GM18867 (cell line): ENCODE measurements at regions not wholly inside any gene's neighbourhood (a gene's known extent, or its start where the extent isn't known, plus 50 kb on each side); places are given as distances from the start of the nearest gene placed in this dataset.
"Not testable (repeated sequence)": the region's sequence is repeated elsewhere in the genome, so short reads cannot be mapped to it uniquely, and the experiment has no call there.

Experiments
- ATAC-seq: cut with Tn5 transposase; IDR thresholded peaks from one replicate; pipeline ENCODE4 v1.9.1; 2021; ENCODE audit warnings: mild to moderate bottlenecking, moderate library complexity; ENCODE audit not compliant: unreplicated experiment

GRCh38 chr16:35170061-35170460, 1710.6 kb downstream of the TP53TG3F start:
- ATAC-seq, result not testable (repeated sequence)

GRCh38 chr16:35170610-35171009, 1711.2 kb downstream of the TP53TG3F start:
- no peak for ATAC-seq

GRCh38 chr16:35171106-35171505, 1711.7 kb downstream of the TP53TG3F start:
- no peak for ATAC-seq

DNA sequence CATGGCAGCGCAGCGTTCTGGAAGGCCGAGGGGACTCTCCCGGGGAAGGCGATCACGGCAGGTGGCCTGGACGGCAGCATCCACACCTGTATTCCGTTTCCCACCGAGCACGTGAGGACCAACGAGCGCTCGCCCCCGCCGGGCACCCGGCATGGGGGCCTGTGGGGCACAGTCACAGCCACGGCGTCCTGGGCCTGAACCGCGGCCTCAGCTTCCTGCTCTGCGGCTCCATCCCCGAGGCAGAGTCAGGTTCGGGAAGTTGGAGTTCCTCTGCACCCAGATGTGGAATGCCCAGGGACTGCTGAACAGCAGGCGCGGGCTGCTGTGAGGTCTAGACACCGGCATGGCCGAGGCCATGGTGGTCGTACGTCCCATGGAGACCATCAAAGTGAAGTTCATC, 1713.9 kb downstream of the TP53TG3F start:
- no peak for ATAC-seq

DNA sequence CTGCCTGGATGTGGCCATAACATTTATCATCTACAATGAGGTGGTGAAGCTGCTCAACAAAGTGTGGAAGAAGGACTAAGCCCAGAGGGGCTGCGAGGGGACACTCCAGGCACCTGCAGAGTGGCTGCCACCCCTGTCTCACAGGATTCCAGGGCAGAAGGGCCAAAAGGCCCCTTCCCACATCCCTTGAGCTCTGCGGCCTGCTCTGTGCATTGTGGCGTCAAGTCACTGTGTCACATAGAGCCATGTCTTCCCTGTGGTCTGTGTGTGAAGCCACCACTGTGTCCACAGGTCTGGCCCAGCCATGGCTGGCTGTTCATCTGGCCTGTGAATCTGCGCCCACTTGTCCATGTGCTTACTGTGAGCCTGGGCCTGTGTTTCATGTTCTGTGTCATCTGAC, 1714.6 kb downstream of the TP53TG3F start:
- ATAC-seq, result no peak

DNA sequence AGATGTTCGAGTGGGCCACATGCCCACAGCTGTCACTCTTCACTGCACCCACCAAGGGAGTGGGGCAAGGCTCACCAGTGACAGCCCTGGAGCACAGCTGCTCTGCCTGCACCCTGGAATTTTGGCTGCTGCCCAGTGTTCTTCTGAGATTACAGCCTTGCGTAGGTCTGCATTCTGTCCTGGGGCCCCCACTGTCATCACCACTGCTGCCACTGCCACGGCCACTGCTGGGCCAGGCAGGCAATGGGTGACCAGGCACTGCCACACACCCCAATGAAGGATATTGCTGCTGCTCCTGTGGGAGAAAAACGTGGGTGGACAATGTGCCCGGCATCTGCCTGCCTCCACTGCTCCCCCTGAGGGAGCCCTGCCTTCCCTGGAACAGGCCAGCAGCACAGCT, 1717.0 kb downstream of the TP53TG3F start:
- ATAC-seq, result no peak

DNA sequence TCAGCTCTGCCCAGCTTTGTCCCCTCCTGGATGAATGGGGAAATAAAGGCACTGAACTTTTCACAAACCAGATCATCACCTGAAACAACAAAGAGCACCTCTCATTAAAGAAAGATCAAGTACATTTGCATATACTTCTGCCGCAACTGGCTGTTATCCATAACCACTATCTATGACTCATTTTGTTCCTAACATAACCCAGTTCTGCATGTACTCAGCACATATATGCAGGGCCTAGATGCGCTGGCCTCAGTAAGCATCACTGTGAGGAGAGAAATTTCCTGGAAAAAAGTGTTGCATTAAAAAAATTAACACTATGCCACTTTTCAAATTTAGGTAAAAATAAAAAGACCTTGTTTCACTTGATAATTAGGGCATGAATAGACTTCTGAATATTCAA, 1718.4 kb downstream of the TP53TG3F start:
- ATAC-seq, result no peak

- no peak for ATAC-seq
Measured at GRCh38 chr16:35180970-35181369, 1721.6 kb downstream of the TP53TG3F start.

DNA sequence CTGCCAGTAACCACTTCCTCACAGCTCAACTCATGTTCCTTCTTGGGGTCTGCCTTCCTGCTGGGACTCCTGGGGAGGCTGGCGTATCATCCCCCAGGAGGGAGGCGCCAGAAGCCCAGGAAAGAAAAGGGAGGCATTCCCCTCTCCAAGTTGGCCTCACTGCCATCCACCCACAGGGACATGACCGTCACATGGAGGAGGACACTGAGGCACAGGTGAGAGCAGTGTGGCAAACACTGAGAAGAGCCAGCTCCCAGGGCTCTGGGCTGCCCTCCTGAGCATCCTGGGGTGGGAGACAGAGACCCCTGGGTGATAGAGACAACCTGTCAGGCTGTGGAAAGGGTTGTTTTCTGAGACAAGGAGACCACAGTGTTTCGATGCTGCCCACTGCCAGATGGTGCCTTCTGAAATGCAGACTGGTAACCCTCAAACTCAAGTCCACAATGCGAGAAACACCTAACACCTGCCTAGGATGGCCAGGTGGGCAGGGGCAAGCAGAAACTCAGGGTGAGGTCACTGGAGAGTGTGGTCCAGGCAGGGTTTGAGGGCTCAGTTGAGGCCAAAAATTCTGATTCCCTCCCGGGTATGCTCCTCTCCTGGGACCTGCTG, 1722.1 kb downstream of the TP53TG3F start:
- ATAC-seq, result no peak

GRCh38 chr16:35182043-35182677, 1722.7 kb downstream of the TP53TG3F start:
- no peak for ATAC-seq

- no peak for ATAC-seq
Measured at GRCh38 chr16:35182943-35183550, 1723.6 kb downstream of the TP53TG3F start.

DNA sequence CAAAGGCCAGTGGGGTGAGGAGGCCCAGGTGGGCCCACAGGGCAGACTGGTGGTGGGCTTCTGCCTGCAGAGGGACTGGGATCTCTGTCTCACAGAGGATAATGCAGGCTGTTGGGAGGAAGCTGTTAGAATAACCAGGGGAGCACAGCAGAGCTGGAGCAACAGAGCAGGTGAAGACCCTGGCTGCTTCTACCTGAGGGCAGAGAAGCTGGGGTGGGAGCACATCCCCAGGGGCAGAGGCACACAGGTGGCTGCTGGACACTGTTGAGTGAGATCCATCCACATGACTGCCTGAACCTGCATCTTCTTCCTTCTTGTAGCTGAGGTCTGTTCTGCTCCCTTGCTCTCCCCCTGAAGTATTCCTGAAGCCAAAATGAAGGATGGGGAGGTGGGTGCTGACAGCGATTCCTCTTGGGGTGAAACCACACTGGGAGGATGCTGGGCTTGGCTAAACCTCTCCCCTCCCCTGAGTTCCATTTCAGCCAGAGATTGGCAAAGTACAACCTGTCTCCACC, 1725.0 kb downstream of the TP53TG3F start:
- ATAC-seq, result no peak

DNA sequence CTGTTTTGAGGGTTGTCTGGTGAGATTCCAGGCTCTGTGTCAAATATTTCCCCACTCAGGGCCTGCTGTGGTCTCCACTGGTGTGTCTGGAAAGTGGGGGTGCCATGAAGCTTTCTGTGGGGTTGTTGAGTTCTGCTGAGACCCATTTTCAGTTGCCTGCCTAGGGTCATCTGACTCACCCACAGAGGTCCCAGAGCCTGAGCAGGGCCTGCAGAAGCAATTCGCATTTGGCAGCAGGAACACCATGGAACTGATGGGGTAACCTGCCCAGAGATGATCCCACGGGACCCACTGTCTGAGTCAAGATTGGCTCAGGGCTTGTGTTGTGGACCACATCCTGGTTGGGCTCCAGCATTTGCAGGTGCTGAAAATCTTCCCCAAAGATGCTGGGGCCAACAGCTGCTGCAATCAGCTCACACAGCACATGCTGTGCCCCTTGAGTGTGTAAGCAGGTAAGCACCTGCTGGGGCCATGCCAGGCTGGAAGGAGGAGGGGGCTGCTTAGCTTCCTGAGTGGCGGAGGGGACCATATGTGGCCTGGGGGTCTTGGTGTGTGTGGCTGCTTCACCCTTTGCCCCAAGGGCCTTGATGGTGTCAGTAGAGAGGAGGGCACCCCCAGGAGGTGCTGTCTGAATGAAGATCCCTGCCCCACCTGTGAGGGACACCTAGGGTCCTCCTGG, 1726.1 kb downstream of the TP53TG3F start:
- no peak for ATAC-seq

DNA sequence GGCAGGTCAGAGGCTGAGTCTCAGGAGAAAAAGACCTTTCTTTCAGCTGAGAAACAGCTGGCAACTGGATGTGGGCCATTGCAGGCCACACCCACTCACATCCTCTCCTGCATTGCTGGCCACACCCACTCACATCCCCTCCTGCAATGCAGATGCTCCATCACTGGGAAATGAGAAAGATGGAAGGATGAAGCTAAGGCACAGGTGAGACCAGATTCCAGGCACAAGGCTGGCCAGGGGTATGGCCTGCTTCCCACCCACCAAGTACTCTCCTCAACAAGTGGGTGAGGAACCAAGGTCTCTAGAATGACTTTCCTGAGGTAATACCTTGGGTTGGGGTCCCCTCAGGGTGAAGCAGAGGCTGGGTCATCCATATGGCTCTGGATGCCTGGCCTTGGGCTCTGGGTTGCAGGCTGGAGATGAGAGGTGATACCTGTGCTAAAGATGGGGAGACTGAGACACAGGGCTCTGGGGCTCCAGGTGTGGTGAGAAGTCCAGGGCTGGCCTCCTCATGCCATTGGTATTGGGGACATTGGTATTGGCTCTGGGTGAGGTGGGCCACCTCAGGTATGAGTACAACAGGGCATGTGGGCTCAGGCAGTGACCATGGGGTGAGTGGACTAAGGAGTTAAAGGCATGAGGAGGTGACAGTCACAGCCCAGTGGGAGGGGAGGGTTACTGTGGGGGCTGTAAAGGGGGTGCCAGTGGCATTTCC, 1726.8 kb downstream of the TP53TG3F start:
- no peak for ATAC-seq

- no peak for ATAC-seq
Measured at GRCh38 chr16:35187665-35188225, 1728.3 kb downstream of the TP53TG3F start.

DNA sequence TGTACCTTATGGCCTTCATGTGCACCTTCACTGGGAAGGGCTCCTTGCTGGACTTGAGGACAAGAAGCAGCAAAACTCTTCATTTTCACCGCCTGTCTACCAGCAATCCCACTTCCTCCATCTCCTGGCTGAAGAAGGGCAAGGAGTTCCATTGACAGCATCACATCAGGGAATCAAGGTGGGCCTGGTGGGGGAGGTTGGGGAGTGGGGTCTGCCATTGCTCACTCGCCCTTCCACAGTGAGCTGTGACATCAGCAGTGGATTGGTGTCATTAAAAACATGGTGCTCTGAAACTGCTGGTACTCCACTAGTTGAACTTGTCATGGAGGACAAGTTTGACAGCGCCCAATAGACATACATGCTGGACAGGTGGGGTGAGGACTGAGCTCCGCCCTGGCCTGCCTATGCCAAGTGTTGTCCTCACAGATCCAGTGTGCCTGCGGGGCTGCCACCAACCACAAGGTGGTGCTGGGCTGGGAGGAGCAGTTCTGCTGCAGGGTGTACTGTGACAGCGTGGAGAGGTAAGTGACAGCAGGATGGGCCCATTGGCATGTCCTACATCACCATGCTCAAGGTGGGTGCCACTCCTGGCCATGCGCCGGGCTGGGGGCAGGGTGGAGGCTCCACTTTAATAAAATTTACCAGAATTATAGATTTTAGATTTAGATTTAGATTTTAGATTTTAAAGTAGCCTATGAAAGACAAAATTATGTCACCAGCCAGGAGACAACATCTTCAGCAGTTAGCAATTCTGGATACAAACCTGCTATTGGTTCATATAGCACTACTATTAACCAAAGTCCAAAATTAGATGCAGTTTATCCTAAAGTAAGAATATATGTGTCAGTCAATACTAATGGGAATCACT, 1729.1 kb downstream of the TP53TG3F start:
- no peak for ATAC-seq

- no peak for ATAC-seq
Measured at GRCh38 chr16:35192993-35193392, 1733.6 kb downstream of the TP53TG3F start.

DNA sequence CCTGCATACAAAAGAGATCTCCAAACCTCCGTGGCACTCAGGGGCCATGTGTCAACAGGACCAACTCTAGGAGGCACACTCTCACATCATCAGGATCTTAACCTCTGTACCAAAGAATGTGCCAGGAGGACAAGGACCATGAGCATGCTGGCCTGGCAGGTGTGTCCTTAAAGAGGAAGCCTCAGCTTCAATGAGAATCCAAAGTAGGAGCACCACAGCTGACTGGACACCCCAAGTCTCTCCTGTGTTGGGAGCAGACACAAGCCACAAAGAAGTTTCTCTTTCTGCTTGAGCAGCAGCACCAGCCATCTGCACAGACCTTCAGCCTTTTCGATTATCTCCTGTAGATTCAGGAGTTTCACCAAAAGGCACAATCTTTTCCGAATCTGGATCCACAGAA, 1734.5 kb downstream of the TP53TG3F start:
- no peak for ATAC-seq

GRCh38 chr16:35194681-35195080, 1735.3 kb downstream of the TP53TG3F start:
- no peak for ATAC-seq
